HEK293T (cell line): ENCODE measurements at regions not wholly inside any gene's neighbourhood (a gene's known extent, or its start where the extent isn't known, plus 50 kb on each side); places are given as distances from the start of the nearest gene placed in this dataset.

Source experiments
- BHLHE40 ChIP-seq: fragments of 450-650 bp; IDR thresholded peaks from 2 replicates; pipeline ENCODE4 v1.6.1; 2016; ENCODE audit warnings: mild to moderate bottlenecking, moderate library complexity, borderline replicate concordance
- CTBP1 ChIP-seq: fragments of 450-650 bp; IDR thresholded peaks from 2 replicates; pipeline ENCODE4 v1.6.1; 2016; ENCODE audit warnings: borderline replicate concordance
- FOXA1 ChIP-seq: fragments of 450-650 bp; IDR thresholded peaks from 2 replicates; pipeline ENCODE4 v1.6.1; 2016; ENCODE audit warnings: mild to moderate bottlenecking
- FOXK2 ChIP-seq: fragments of 450-650 bp; IDR thresholded peaks from 2 replicates; pipeline ENCODE4 v1.6.1; 2016; ENCODE audit warnings: mild to moderate bottlenecking

GRCh38 chr3:34155666-34156065 is 357.2 kb downstream of the PDCD6IP start:
- TF ChIP-seq CTBP1 (no peak), FOXA1 (no peak), FOXK2 (no peak), BHLHE40 (no peak)
